ENCODE measurements at regions not wholly inside any gene's neighbourhood (a gene's known extent, or its start where the extent isn't known, plus 50 kb on each side); places are given as distances from the start of the nearest gene placed in this dataset.

DNA sequence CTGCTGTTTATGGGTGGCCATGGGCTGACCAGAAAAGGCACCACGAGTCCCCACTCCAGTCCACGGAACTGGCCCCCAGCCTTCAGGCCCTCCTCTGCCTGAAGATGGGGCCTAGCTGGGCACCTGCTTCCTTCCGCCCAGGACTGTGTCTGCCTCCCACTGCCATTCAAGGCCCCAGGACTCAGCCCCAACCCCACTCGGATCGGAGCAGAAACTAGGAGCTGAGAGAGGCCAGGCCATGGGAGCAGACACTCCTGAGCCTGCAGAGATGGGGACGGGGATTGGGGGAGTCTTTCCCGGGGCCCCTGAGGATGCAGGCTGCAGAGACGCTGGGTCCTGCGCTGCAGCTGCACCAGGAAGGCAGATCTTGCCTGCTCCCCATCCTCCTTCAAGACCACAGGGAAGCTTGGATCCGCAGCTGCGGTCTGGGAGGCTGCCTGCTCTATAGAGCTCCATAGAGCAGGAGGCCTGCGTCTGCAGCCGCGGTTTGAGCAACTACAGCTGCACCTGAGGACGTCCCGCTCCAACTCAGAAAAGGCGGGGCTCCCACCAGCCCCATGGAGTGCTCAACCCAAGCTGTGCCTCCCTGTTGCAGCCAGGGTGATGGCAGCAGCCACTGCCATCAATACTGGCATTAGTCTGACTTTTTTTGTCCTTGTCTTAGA, 383.9 kb upstream of the TMCO5A start:
- DNase-seq (ENCODE audit: low read depth in 4 of 4, low spot score in 3 of 4) = no peak

DNA sequence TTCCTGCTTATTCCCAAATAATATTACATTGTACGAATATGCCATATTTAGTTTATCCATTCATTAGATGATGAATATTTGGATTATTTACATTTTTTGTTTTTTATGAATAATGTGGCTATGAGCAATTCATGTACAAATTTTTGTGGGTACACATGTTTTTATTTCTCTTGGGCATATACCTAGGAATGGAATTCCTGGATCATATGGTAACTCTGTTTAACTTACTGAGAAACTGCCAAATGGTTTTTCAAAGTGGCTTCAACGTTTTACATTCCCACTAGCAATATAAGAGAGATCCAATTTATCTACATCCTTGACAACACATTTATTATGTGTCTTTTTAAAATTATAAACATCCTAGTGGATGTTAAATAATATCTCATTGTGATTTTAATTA, 362.0 kb upstream of the TMCO5A start:
- no peak for DNase-seq (ENCODE audit: low read depth in 4 of 4, low spot score in 3 of 4)

DNA sequence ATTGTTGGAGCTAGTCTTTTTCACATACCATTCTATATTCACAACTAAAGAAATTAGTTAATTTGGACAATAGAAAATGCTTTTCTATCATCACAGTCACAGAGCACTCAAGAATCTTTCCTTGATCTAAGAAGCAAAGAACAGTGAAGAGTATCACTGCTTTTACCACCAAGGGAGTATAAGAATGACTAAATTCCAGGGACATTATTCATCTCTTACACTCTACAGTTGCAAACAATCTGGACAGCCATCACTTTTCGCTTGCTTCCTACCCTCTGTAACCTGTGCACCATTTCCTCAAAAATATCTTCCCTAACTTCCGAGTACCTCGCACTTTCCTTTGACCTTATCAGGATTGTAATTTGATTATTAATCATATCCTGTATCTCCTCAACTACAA, 359.5 kb upstream of the TMCO5A start:
- no peak for DNase-seq (ENCODE audit: low read depth in 4 of 4, low spot score in 3 of 4)

DNA sequence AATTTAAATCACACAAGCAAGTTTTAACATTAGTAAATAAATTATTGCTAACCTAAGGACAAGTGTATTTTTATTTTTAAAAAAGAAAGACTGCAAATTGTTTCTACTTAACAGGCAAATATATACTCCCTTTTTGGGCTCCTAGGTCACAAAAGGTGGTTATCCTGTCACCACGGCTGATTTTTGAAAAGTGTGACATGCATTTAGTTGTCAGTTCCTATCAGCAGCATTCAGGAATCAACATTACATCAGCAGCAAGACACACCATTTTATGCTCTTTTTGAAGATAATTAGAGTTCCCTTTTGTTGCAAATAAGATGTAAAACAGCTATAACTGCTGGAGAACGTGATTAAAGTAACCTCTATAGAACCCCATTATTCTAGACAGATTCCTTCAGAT, 357.5 kb upstream of the TMCO5A start:
- DNase-seq (ENCODE audit: low read depth in 4 of 4, low spot score in 3 of 4) = no peak

DNA sequence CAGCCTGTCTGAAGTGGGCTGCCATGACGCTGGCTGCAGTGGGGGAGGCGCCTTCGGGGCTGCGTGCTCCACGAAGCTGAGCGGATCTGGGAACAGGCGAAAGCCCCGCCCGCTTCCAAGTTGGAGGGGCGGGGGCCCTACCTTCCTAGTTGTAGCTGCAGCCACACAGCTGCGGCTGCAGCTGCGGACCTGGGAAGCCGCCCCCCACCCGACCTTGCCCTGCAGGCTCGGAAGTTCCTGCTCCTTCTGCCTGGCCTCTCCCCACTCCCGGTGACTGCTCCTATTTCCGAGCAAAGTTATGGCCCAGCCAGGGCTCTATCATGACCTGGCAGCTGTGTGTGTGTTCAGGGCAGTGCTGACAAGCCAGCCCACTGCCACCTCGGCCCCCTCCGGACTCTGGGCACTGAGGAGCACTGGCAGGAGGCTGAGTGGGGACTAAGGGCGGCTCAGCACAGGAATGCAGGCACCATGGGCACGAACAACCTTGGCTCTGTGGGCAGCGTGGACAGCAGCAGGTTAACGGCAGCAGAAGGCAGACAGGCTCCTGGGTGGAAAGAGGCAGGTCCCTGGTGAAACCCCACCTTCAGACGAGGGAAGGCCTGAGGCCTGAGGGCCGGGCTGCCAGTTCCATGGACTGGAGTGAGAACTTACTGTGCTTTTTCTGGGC, 352.4 kb upstream of the TMCO5A start:
- DNase-seq (ENCODE audit: low read depth in 4 of 4, low spot score in 3 of 4) = no peak

DNA sequence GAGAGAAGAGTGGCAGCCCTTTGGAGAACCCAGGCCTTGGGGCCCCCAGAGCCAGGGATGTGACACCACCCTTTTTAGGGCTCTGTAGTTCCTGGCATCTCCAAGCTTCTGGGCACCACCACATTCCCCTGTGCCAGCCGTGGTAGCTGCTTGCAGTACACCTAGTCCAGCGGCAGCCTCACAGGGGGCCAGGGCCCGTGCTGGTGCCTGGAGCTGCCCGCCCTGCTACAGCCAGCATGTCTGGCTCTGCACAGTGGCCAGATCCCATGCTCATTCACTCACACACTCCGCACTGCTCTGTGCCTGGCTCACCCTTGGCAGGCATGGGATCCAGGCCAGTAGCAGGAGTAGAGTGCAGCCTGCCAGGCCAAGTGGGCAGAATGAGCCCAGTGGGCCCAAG, 351.6 kb upstream of the TMCO5A start:
- DNase-seq (ENCODE audit: low read depth in 4 of 4, low spot score in 3 of 4) = no peak

DNA sequence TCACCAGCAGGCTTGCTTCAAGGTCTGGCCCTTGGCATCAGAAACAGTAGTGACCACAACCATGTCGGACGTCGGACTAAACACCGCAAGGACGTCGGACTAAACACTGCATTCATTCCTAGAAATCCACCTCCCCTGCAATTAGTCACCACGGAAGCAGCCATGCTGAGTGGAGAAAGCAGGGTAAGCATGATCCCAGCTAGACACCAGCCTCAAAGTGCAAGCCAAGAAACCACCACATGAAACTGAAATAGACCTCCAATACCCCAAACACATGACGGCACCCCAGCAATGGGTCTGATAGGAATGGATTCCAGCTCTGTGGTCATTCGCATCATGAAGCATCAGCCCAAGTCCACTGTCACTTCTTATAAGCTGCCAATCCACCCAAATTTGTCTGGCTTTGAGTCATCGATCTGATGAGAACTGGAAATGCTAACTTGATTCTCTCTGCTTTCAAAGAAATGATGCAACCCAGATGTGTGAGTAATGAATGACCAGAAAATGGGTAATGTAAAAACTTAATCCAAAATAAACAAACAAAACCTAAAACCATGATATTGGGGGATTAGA, 348.3 kb upstream of the TMCO5A start:
- DNase-seq (ENCODE audit: low read depth in 4 of 4, low spot score in 3 of 4) = no peak

DNA sequence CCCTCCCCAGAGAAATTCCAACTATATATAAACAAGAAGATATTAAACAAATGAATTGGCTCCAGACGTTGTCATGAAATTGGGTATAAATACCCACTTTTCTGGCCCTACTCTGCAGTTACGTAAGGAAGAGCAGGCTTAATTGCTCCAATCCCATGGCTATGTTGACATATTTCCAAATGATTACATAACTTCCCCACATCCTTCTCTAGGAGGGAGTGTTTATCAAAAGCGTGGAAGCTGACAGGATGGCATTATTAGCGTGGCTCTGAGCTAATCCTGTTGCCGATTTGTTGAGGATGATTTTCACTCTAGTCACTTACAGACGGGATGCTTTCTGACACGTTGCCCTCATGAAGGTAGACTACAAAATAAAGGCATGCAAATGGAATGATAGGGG, 347.5 kb upstream of the TMCO5A start:
- DNase-seq (ENCODE audit: low read depth in 4 of 4, low spot score in 3 of 4) = no peak

DNA sequence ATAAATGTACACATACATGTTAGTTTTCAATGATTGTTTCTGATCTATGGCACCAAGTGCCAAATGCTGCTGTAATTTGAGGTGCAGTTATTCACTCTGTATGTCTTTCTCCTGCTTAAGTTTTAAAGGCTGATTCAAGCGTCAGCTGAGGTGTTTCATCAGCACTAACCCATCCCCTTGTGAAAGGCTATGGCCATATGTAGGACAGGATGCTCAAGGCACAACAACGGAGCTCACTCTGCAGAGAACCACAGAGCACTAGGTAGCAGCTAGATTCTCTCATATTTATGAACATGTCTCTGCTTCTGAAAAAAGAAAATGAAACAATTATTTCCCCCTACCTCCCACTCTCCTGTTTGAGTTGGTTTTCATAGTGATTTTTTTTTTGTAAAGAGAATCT, 340.0 kb upstream of the TMCO5A start:
- no peak for DNase-seq (ENCODE audit: low read depth in 4 of 4, low spot score in 3 of 4)

DNA sequence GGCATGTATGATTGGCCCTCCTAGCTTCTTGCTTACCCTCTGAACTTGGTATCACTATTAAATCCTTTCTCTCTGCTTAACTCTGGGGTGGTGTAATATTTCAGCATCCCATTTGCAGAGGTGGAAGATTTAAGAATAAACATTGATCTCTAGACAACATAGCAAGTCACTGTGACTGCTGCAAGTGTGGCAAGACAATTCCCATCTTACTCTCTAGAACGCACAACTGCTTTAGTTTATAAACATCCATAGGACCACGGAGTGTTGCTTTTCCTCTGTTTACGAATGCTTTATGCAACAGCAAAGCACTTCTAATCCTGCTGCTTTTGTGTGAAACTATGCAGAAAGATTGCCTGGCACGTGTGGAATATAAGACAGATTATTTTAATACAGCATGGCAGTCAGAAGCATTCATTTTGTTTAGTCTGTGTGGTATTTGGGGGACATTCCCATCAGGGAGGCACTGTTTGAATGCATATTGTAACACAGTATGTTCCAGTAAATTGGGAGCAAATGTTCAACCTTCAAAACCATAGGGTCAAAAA, 338.9 kb upstream of the TMCO5A start:
- DNase-seq (ENCODE audit: low read depth in 4 of 4, low spot score in 3 of 4) = no peak

DNA sequence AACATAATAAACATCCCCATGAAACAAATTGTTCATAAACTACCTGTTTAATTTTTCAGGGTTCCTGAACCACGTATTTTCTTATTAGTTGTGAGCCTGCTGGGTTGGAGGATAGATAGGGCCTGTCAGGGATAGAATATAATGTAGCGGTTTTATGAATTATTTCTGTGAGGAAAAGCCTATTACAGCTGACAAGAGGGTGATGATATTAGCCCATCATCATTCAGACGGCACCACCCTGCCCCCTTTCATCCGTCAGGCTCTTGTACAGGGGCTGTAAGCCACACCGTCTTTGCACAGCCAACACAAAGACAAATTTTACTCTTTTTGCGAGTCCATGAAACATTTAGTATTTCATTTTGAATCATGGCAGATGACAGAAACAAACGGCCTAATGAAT, 335.3 kb upstream of the TMCO5A start:
- DNase-seq (ENCODE audit: low read depth in 4 of 4, low spot score in 3 of 4) = no peak

DNA sequence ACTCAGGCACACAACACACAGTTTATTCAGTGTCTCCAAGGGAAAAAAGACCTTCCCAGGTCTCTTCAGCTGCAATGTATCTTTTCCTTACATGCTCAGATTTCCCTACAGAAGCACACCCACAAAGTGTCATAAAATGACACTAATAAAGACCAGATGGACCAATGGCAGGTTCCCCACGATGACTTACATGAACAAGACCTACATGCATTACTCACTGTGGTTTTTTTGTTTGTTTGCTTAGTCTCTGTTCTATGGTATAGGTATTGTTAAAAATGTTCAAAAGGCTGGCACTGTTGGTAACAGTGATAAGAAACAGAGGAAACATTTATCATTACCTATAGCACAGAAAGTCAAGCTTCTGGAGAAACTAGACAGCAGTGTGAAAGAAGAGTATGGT, 318.2 kb upstream of the TMCO5A start:
- no peak for DNase-seq (ENCODE audit: low read depth in 4 of 4, low spot score in 3 of 4)

DNA sequence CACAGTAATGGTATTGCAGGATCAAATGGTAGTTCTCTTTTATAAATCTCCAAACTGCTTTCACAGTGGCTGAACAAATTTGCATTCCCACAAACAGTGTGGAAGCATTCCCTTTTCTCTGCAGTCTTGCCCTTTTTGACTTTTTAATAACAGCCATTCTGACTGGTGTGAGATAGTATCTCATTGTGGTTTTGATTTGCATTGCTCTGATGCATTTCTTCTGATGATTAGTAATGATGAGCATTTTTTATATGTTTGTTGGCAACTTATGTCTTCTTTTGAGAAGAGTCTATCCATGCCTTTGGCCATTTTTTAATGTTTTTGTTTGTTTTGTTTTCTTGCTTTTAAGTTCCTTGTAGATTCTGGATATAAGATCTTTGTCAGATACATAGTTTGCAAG, 316.1 kb upstream of the TMCO5A start:
- DNase-seq (ENCODE audit: low read depth in 4 of 4, low spot score in 3 of 4) = no peak

DNA sequence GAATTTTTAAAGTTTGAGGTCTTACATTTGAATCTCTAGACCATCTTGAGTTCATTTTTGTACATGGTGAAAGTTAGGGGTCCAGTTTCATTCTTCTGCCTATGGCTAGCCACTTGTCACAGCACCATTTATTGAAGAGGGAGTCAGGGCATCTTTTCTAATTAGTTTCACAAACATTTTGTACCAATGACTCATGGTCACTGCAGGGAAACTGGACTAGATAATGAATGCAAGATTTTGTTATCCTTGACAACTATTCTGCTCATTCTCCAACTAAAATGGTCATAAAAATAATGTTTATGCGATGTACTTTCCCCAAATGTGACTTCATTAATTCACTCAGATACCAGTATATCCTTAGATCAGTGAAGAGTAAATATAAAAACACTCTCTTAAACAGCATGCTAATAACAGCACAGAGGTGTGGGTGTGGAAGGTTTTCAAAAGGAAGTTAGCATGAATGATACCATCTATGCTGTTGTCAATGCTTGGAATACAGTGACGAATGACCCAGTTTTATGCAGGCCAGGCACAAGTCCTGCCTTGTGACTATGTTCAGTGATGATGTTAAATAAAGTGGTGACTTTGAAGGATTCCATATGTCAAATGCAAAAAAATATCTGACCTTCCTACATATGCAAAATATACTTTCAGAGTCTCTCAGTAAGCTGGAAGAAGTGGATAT, 314.9 kb upstream of the TMCO5A start:
- no peak for DNase-seq (ENCODE audit: low read depth in 4 of 4, low spot score in 3 of 4)

DNA sequence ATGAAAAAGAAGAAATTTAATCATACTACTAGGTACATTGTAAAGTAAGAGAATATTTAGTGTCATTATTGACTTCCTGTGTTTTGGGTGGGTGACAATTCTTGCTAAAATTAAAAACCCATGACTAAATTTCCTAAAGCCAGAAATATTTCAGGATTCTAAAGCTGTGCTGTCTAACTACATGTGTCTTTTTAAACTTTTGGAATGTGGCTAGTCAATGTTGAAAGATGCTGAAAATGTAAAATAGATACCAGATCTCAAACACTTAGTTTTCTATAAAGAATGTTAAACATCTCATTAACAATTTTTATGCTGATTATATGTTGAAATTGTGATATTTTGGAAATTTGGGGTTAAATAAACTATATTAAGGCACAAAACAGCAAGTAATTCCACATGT, 308.9 kb upstream of the TMCO5A start:
- DNase-seq (ENCODE audit: low read depth in 4 of 4, low spot score in 3 of 4) = no peak

DNA sequence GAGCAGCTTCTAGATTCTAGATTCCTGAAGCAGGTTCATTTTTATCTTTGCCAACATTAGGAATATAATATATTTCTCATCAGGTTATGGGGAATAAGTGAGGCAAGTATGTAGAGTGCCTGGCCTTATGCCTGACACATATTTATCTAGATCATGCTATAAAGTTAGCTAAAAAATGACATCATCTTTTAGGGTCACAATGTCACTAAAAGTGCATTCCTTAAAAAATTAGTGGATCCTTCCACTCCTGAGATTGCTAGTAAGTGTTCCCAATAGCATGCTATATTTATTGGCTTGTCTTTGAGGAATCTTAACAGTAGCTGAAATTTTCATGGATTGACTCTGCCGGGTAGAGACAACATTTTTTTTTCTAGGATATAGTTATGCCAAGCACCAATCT, 305.9 kb upstream of the TMCO5A start:
- DNase-seq (ENCODE audit: low read depth in 4 of 4, low spot score in 3 of 4) = no peak

DNA sequence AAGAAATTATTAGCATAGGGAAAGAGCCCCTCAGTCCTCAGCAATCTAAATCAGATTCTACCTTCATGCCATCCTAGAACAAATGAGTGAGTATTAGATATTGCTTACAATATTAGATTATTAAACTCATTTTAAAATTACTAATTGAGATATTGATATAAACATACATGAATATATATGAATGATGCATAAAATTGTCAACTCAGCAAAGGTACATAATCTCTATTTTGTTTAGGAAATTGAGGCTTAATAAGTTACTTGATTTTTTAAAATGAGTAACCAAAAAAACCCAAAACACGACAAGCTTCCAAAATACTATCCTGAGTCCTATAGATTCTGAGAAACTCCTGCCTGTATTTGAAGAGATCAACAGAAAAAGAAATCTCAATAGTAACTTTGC, 297.7 kb upstream of the TMCO5A start:
- no peak for DNase-seq (ENCODE audit: low read depth in 4 of 4, low spot score in 3 of 4)

DNA sequence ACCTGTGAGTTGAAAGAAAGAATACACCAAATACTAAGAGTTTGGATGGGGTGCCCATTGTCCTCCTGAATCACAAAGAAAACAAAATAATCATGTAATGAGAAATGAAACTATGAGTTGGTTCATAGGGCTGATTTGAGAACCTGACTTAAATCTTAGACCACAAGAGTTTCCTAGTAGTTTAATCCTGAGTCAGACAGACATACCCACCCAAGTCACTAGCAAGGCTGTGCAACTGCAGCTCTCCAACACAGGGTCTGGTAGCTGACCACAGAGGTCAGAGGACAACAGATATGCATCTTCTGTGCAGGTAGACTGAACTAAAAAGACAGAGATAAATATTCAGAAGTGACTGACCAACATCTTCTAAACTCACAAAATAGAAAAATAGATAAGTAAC, 296.3 kb upstream of the TMCO5A start:
- no peak for DNase-seq (ENCODE audit: low read depth in 4 of 4, low spot score in 3 of 4)

DNA sequence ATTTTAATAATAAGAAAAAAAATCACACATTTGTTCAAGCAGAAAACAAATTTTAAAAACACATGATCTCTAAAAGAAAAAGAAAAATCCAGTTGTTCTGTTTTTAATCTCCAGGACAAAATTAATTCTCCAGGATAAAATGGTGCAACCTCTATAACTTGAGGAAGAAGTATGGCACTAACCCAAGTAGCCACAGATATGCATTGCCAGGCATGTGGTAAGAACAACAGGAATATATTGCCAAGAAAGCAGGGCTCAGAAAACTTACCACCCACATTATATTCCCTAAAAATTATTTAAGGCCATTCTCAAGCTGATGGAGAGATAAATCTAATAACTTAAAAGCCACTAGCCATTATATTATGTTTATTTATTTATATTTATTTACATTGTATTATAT, 295.7 kb upstream of the TMCO5A start:
- DNase-seq (ENCODE audit: low read depth in 4 of 4, low spot score in 3 of 4) = no peak

DNA sequence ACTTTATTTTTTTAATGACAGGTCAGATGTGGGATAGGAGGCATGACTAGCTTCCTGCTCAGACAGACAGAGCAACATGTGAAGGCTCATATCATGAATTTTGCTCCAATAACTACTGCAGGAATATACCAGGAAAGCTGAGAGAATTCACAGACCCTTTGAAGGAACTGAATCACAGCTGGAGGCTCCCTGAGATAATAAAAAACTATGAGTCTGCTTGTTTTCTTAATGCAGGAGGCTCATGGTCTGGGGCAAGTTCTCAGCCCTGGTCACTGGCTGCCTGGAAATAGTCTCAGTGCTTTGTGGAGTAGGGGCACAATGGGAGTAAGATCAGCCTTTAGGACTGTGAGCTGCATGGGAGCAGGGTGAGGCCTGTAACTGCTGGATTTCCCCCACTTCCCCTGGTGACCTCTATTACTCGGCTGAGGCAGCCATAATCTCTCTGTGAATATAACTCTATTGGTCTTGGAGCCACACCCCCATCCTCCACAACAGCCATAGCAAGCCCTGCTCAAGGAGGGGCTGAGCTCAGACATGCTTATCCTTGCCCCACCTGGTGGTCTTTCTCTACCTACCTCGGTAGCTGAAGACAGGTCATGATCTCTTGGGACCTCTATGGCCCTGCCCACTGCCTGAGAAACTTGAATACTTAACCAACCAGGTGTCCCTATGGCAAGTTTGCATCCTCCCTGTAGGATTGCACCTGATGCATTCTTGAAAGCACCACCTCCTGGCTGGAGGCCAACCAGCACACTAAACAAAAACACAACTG, 281.6 kb upstream of the TMCO5A start:
- DNase-seq (ENCODE audit: low read depth in 4 of 4, low spot score in 3 of 4) = no peak

DNA sequence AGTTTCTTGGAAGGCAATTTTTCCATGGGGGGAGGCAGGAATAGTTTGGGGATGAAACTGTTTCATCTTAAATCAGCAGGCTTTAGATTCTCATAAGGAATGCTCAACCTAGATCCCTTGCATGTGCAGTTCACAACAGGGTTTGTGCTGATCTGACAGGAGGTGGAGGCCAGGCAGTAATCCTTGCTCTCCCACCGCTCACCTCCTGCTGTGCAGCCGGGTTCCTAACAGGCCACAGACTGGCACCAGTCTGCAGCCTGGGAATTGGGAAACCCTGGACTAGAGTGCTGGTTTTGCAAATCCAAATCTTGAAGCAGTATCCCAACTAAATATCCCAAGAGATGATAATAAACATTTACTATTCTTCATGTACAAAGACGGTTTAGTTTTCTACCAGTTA, 256.3 kb upstream of the TMCO5A start:
- no peak for DNase-seq (ENCODE audit: low read depth in 4 of 4, low spot score in 3 of 4)

Measured in left renal pelvis (tissue), 4 donors.